IMR-90 (cell line): ENCODE measurements at regions not wholly inside any gene's neighbourhood (a gene's known extent, or its start where the extent isn't known, plus 50 kb on each side); places are given as distances from the start of the nearest gene placed in this dataset.

ENCODE experiments used
- ATAC-seq: fragments of 200-7000 bp; cut with Tn5 transposase; 2 replicates; pipeline ENCODE4 v1.9.1; 2020; ENCODE audit warnings: low read depth, mild to moderate bottlenecking, moderate library complexity
- BruUV-seq: library from RNA; stranded (reverse); fragments of 400-500 nt; replicated peaks from 2 replicates; lab custom pipeline; 2021; lab: Mats Ljungman, UMichigan
- CTCF ChIA-PET: fragments of 300-600 bp; formaldehyde crosslinking; extraction: SDS; loops from one replicate; lab custom pipeline; 2021; ENCODE audit warnings: antibody characterized with exemption; lab: Yijun Ruan, JAX
- POLR2A ChIA-PET: fragments of 300-600 bp; sonication (Branson Sonifier 250); formaldehyde crosslinking; loops from one replicate; lab custom pipeline; 2022; ENCODE audit warnings: antibody characterized with exemption; ENCODE audit not compliant: unreplicated experiment; lab: Charles Lee
- DNase-seq: peaks from one replicate; pipeline ENCODE4 v3.0.0; 2013
- H2AFZ ChIP-seq: replicated peaks from 2 replicates; pipeline ENCODE3; 2013; ENCODE audit warnings: low read length, mild to moderate bottlenecking; ENCODE audit not compliant: poor library complexity
- H2AK5ac ChIP-seq: 2 replicates; pipeline ENCODE4 v1.6.1; 2013; ENCODE audit warnings: low read depth, low read length, inconsistent platforms
- H2AK9ac ChIP-seq: replicated peaks from 2 replicates; pipeline ENCODE3; 2013; ENCODE audit warnings: mild to moderate bottlenecking, low read depth, low read length, moderate library complexity; ENCODE audit not compliant: poor library complexity
- H2BK120ac ChIP-seq: 2 replicates; pipeline ENCODE4 v1.6.1; 2013; ENCODE audit warnings: low read depth, low read length, inconsistent platforms
- H2BK15ac ChIP-seq: 3 replicates; pipeline ENCODE4 v1.6.1; 2013; ENCODE audit warnings: low read depth, low read length, inconsistent platforms
- H2BK20ac ChIP-seq: 2 replicates; pipeline ENCODE4 v1.6.1; 2013; ENCODE audit warnings: low read depth, mild to moderate bottlenecking, inconsistent platforms, low read length, moderate library complexity
- H2BK5ac ChIP-seq: 2 replicates; pipeline ENCODE4 v1.6.1; 2013; ENCODE audit warnings: mild to moderate bottlenecking, low read depth, low read length, inconsistent platforms; ENCODE audit not compliant: poor library complexity, severe bottlenecking
- H3K14ac ChIP-seq: replicated peaks from 2 replicates; pipeline ENCODE4 v1.6.1; 2013; ENCODE audit warnings: low read depth, low read length, inconsistent platforms
- H3K18ac ChIP-seq: 2 replicates; pipeline ENCODE4 v1.6.1; 2013; ENCODE audit warnings: low read depth, low read length, control low read depth
- H3K23ac ChIP-seq: 2 replicates; pipeline ENCODE4 v1.6.1; 2013; ENCODE audit warnings: low read depth, low read length, inconsistent platforms
- H3K27ac ChIP-seq: 2 replicates; pipeline ENCODE4 v1.5.1; 2013; ENCODE audit warnings: mild to moderate bottlenecking, control low read depth, low read length; ENCODE audit not compliant: insufficient read depth
- H3K27me3 ChIP-seq: 2 replicates; pipeline ENCODE4 v1.6.1; 2013; ENCODE audit warnings: low read length; ENCODE audit not compliant: control insufficient read depth, insufficient read depth
- H3K36me3 ChIP-seq: 2 replicates; pipeline ENCODE4 v1.6.1; 2013; ENCODE audit warnings: low read length, mixed read lengths; ENCODE audit not compliant: control insufficient read depth, insufficient read depth
- H3K4ac ChIP-seq: 2 replicates; pipeline ENCODE4 v1.6.1; 2013; ENCODE audit warnings: low read depth, low read length, inconsistent platforms
- H3K4me1 ChIP-seq: 2 replicates; pipeline ENCODE4 v1.6.1; 2013; ENCODE audit warnings: low read length, mixed read lengths; ENCODE audit not compliant: control insufficient read depth, insufficient read depth
- H3K4me2 ChIP-seq: 2 replicates; pipeline ENCODE4 v1.6.1; 2013; ENCODE audit warnings: low read depth, mild to moderate bottlenecking, control low read depth, low read length, moderate library complexity
- H3K4me3 ChIP-seq: 2 replicates; pipeline ENCODE4 v1.5.1; 2013; ENCODE audit warnings: low read depth, mild to moderate bottlenecking, control low read depth, low read length, moderate library complexity; ENCODE audit not compliant: insufficient read depth
- H3K56ac ChIP-seq: 2 replicates; pipeline ENCODE4 v1.6.1; 2013; ENCODE audit warnings: low read length, inconsistent platforms; ENCODE audit not compliant: insufficient read depth; ENCODE audit errors: extremely low read depth
- H3K79me1 ChIP-seq, 2 experiments: 2 replicates each; pipeline ENCODE4 v1.6.1; 2013; ENCODE audit warnings: low read length in 2 of 2, inconsistent platforms in 1 of 2, low read depth in 1 of 2
- H3K9ac ChIP-seq: 2 replicates; pipeline ENCODE4 v1.6.1; 2013; ENCODE audit warnings: low read depth, low read length, control low read depth
- H3K9me1 ChIP-seq: 2 replicates; pipeline ENCODE4 v1.6.1; 2013; ENCODE audit warnings: low read length, inconsistent platforms; ENCODE audit not compliant: insufficient read depth
- H3K9me3 ChIP-seq: 2 replicates; pipeline ENCODE4 v1.6.1; 2013; ENCODE audit warnings: low read length; ENCODE audit not compliant: control insufficient read depth, insufficient read depth
- H4K20me1 ChIP-seq: 2 replicates; pipeline ENCODE4 v1.6.1; 2013; ENCODE audit warnings: low read length, inconsistent platforms; ENCODE audit not compliant: insufficient read depth
- H4K5ac ChIP-seq: 2 replicates; pipeline ENCODE4 v1.6.1; 2013; ENCODE audit warnings: mild to moderate bottlenecking, low read depth, low read length, control low read depth
- H4K8ac ChIP-seq, 2 experiments: 2 replicates each; pipeline ENCODE4 v1.6.1; 2013; ENCODE audit warnings: low read depth in 2 of 2, low read length in 2 of 2, control low read depth in 1 of 2, inconsistent platforms in 1 of 2
- H4K91ac ChIP-seq: 2 replicates; pipeline ENCODE4 v1.6.1; 2013; ENCODE audit warnings: low read depth, low read length, inconsistent platforms; ENCODE audit not compliant: insufficient read depth
- CHD1 ChIP-seq: IDR thresholded peaks from 2 replicates; pipeline ENCODE4 v1.6.1; 2012; ENCODE audit warnings: low read depth, low read length, improper control_type of control experiment
- CTCF ChIP-seq: conservative IDR thresholded peaks from 2 replicates; pipeline ENCODE4 v1.5.1; 2012; ENCODE audit warnings: mild to moderate bottlenecking, low read depth, low read length, improper control_type of control experiment
- FOS ChIP-seq: fragments of 150-350 bp; IDR thresholded peaks from 2 replicates; pipeline ENCODE4 v1.6.1; 2016; ENCODE audit warnings: low read depth, low read length
- MXI1 ChIP-seq: IDR thresholded peaks from 2 replicates; pipeline ENCODE4 v1.6.1; 2012; ENCODE audit warnings: low read depth, mild to moderate bottlenecking, low read length, moderate library complexity, borderline replicate concordance
- NFE2L2 ChIP-seq: fragments of 150-350 bp; IDR thresholded peaks from 2 replicates; pipeline ENCODE4 v1.6.1; 2016; ENCODE audit warnings: low read depth, mild to moderate bottlenecking, low read length
- POLR2A ChIP-seq: IDR thresholded peaks from 2 replicates; pipeline ENCODE4 v1.6.1; 2012; ENCODE audit warnings: mild to moderate bottlenecking, low read depth, low read length
- RAD21 ChIP-seq: IDR thresholded peaks from 2 replicates; pipeline ENCODE4 v1.6.1; 2012; ENCODE audit warnings: low read length, improper control_type of control experiment
- RCOR1 ChIP-seq: IDR thresholded peaks from 2 replicates; pipeline ENCODE4 v1.6.1; 2012; ENCODE audit warnings: mild to moderate bottlenecking, low read length, improper control_type of control experiment; ENCODE audit not compliant: insufficient replicate concordance
- WGBS, 2 experiments: methylation state at CpG; one replicate each; pipeline versions ENCODE4 v1.1.5 to v1.1.7; 2013; ENCODE audit warnings: missing lambda C conversion rate in 2 of 2; ENCODE audit not compliant: insufficient read length in 1 of 2; ENCODE audit errors: extremely low coverage in 2 of 2; 5-methylcytosine and 5-hydroxymethylcytosine counted together
- dilution Hi-C: fragments of 300-500 bp; cut with HindIII; formaldehyde crosslinking; loops from one replicate; pipeline ENCODE4 v1.14.3; 2018; ENCODE audit warnings: low sequenced_read_pairs; ENCODE audit not compliant: unreplicated experiment
- in situ Hi-C: fragments of 300-500 bp; cut with MboI; formaldehyde crosslinking; loops from 3 replicates; pipeline ENCODE4 v1.14.3; 2019; ENCODE audit warnings: low sequenced_read_pairs, inconsistent platforms, mixed read lengths
- intact Hi-C: fragments of 100-400 bp; cut with micrococcal nuclease; formaldehyde crosslinking; loops from 2 replicates; pipeline ENCODE4 v1.10.0; 2022

GRCh38 chr4:123876143-123876542, 479.5 kb downstream of the SPRY1 start:
- no CpG with 5 or more reads among the region's 4 CpGs for WGBS, 2 experiments
- no peaks in the 10 kb centered on the region for H3K9me1 ChIP-seq
- intact Hi-C loops = no loop called here
- no peak overlapping the region for H3K27ac ChIP-seq
- BruUV-seq = no TSS peak
- H4K5ac ChIP-seq = no peak overlapping the region
- no peak overlapping the region for H3K56ac ChIP-seq
- no peak overlapping the region for H2AK9ac ChIP-seq
- DNase-seq (no peak), ATAC-seq (no peak)
- H2AFZ ChIP-seq = no peak overlapping the region
- H3K9ac ChIP-seq = no peak overlapping the region
- H2BK20ac ChIP-seq = no peak overlapping the region
- H2BK15ac ChIP-seq = no peak overlapping the region
- no peaks in the 10 kb centered on the region for H3K27me3 ChIP-seq
- no peak for TF ChIP-seq FOS
- TF ChIP-seq RAD21 = no peak
- TF ChIP-seq NFE2L2 = no peak
- no peak for TF ChIP-seq RCOR1
- TF ChIP-seq POLR2A = no peak
- TF ChIP-seq MXI1 = no peak
- TF ChIP-seq CTCF = no peak
- TF ChIP-seq CHD1 = no peak
- no peaks in the 10 kb centered on the region for H4K20me1 ChIP-seq
- H3K14ac ChIP-seq = no peak overlapping the region
- H3K4me2 ChIP-seq = no peak overlapping the region
- no peak overlapping the region for H2BK120ac ChIP-seq
- no peaks in the 10 kb centered on the region for H3K9me3 ChIP-seq
- H3K79me1 ChIP-seq = no peaks in the 10 kb centered on the region
- in situ Hi-C loops = no loop called here
- no peak overlapping the region for H4K8ac ChIP-seq
- dilution Hi-C loops = no loop called here
- no peak overlapping the region for H4K91ac ChIP-seq
- no peaks in the 10 kb centered on the region for H3K36me3 ChIP-seq
- H3K23ac ChIP-seq = no peak overlapping the region
- H2AK5ac ChIP-seq = no peak overlapping the region
- no peak overlapping the region for H3K4me3 ChIP-seq
- no peak overlapping the region for H3K4ac ChIP-seq
- no peak overlapping the region for H3K18ac ChIP-seq
- CTCF ChIA-PET = no interaction called here
- POLR2A ChIA-PET = no interaction called here
- H3K4me1 ChIP-seq = no peaks in the 10 kb centered on the region
- H2BK5ac ChIP-seq = no peak overlapping the region
